Gastroesophageal sphincter (tissue), 4 donors: ENCODE measurements at regions not wholly inside any gene's neighbourhood (a gene's known extent, or its start where the extent isn't known, plus 50 kb on each side); places are given as distances from the start of the nearest gene placed in this dataset.
A peak's percentile ranks its signal among the peaks of the same experiment; 100 is the strongest.
"Not testable (repeated sequence)": the region's sequence is repeated elsewhere in the genome, so short reads cannot be mapped to it uniquely, and the experiment has no call there.

Source experiments
- ATAC-seq: fragments of 150-250 bp; one replicate; pipeline ENCODE4 v1.9.1; 2016; ENCODE audit warnings: mild to moderate bottlenecking, moderate library complexity
- H3K27ac ChIP-seq, 4 donors: fragments of 200-600 bp; sonication (generic) in 3 of 4; 1 replicate in 3 of 4; 2 replicates in 1 of 4; pipeline ENCODE4 v1.5.1; 2016 to 2019
- H3K27me3 ChIP-seq: fragments of 200-600 bp; sonication (generic); one replicate; pipeline ENCODE4 v1.5.1; 2019
- H3K36me3 ChIP-seq, 2 donors: fragments of 200-600 bp; sonication (generic); one replicate each; pipeline ENCODE4 v1.5.1; 2019; ENCODE audit warnings: control low read depth in 1 of 2
- H3K4me1 ChIP-seq, 3 donors: fragments of 200-600 bp; sonication (generic); 1 replicate in 2 of 3; 2 replicates in 1 of 3; pipeline ENCODE4 v1.5.1; 2016 to 2019; ENCODE audit warnings: control low read depth in 2 of 3
- H3K4me3 ChIP-seq, 2 donors: fragments of 200-600 bp; sonication (generic); one replicate each; pipeline ENCODE4 v1.5.1; 2019; ENCODE audit warnings: mild to moderate bottlenecking in 1 of 2, moderate library complexity in 1 of 2
- H3K9me3 ChIP-seq, 3 donors: fragments of 200-600 bp; sonication (generic); one replicate each; pipeline ENCODE4 v1.5.1; 2017 to 2019; ENCODE audit warnings: control low read depth in 2 of 3
- EP300 ChIP-seq: sonication (generic); formaldehyde crosslinking; IDR thresholded peaks from one replicate; pipeline ENCODE4 v1.6.1; 2017; ENCODE audit warnings: antibody characterized with exemption, mild to moderate bottlenecking
- POLR2A ChIP-seq, 2 donors: fragments of 450-650 bp; IDR thresholded peaks; one replicate each; pipeline ENCODE4 v1.6.1; 2017; ENCODE audit warnings: antibody characterized with exemption in 2 of 2, mild to moderate bottlenecking in 2 of 2, moderate library complexity in 1 of 2
- POLR2AphosphoS5 ChIP-seq: sonication (generic); formaldehyde crosslinking; IDR thresholded peaks from one replicate; pipeline ENCODE4 v1.6.1; 2017; ENCODE audit warnings: antibody characterized with exemption
- WGBS, 2 donors: methylation state at CpG; one replicate each; pipeline ENCODE4 v1.1.5; 2018; ENCODE audit warnings: low coverage in 1 of 2; 5-methylcytosine and 5-hydroxymethylcytosine counted together
- TF ChIP-seq, protein P1 (sequence below), 4 experiments: fragments of 200-600 bp in 2 of 4; fragments of 450-650 bp in 2 of 4; sonication (generic) in 1 of 4; IDR thresholded peaks; one replicate each; pipeline ENCODE4 v1.5.1; 2017 to 2019; ENCODE audit warnings: antibody characterized with exemption in 4 of 4, mild to moderate bottlenecking in 2 of 4, moderate library complexity in 2 of 4

DNA sequence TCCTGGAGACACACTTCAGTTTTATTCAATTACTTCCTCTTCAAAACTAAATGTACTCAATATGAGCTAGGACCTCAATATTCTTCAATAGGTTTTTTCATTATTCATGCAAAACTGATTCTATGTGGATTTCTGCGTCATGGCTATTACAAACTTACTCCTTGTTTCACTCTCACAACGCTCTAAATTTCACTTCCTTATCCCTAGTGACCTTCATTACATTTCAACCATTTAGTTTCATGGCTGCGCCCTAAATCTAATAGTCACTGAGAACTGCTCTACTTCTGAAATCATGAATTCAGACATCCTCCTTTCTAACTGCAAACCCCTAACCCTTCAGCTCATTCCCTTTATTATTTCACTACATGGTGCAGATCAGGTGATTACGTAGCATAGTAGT lies 93.9 kb downstream of the SLC25A46 start:
- Histone ChIP-seq H3K27me3 (no peaks in the 10 kb centered on the region), H3K4me3 (no peak overlapping the region), H3K4me1 (peaks cover 0 to 10% (median 0%) of the 10 kb centered on the region in 3 donors), H3K9me3 (peaks cover 0 to 8% (median 0%) of the 10 kb centered on the region in 3 donors), H3K27ac (no peak overlapping the region), H3K36me3 (no peaks in the 10 kb centered on the region)
- TF ChIP-seq, protein P1, sequence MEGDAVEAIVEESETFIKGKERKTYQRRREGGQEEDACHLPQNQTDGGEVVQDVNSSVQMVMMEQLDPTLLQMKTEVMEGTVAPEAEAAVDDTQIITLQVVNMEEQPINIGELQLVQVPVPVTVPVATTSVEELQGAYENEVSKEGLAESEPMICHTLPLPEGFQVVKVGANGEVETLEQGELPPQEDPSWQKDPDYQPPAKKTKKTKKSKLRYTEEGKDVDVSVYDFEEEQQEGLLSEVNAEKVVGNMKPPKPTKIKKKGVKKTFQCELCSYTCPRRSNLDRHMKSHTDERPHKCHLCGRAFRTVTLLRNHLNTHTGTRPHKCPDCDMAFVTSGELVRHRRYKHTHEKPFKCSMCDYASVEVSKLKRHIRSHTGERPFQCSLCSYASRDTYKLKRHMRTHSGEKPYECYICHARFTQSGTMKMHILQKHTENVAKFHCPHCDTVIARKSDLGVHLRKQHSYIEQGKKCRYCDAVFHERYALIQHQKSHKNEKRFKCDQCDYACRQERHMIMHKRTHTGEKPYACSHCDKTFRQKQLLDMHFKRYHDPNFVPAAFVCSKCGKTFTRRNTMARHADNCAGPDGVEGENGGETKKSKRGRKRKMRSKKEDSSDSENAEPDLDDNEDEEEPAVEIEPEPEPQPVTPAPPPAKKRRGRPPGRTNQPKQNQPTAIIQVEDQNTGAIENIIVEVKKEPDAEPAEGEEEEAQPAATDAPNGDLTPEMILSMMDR (IDR thresholded peaks at IDR 0.05) = no peak
- TF ChIP-seq POLR2A (IDR thresholded peaks at IDR 0.05) = no peak
- no peak for TF ChIP-seq POLR2AphosphoS5
- no peak for TF ChIP-seq EP300
- 83 to 100% methylated on average over 4 of the region's 4 CpGs for WGBS, 2 donors
- ATAC-seq = no peak

DNA sequence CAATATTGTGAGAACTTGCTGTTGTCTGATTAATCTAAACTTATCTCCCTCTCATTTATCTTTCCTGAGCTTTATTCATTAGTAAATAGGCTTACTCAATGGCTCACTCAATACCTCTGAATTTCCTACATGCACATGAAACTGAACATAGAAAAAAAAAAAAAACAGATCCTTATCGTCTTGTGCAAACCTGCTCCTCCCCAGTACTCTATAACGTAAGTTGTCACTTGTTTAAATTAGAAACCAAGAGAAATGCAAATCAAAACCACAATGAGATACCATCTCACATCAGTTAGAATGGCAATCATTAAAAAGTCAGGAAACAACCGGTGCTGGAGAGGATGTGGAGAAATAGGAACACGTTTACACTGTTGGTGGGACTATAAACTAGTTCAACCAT lies 96.1 kb downstream of the SLC25A46 start:
- H3K36me3 ChIP-seq, H3K27me3 ChIP-seq, H3K9me3 ChIP-seq, H3K27ac ChIP-seq, H3K4me3 ChIP-seq, ATAC-seq: not testable (repeated sequence)
- 69 to 76% methylated on average over 4 of the region's 4 CpGs for WGBS, 2 donors
- peaks cover 0 to 10% (median 0%) of the 10 kb centered on the region in 3 donors for H3K4me1 ChIP-seq

DNA sequence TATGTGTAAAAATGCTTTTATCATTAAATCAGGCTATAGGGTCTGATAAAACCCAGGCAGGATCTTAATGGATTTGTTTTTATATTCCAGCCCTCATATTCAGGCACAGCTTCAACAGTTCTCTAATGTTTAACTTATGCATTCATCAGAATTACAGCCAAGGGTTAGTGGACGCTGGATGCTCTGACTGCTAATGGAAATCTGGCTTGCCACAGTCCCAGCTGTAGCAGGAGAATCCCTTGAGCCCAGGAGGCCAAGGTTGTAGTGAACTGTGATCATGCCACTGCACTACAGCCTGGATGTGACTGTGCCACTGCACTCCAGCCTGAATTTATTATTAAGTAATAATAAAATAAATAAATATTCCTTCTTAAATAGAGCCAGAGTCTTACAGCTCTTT lies 98.0 kb downstream of the SLC25A46 start:
- H3K4me3 ChIP-seq = no peak overlapping the region
- TF ChIP-seq EP300 (no peak), POLR2A (IDR thresholded peaks at IDR 0.05) (no peak), POLR2AphosphoS5 (no peak)
- TF ChIP-seq, protein P1 (IDR thresholded peaks at IDR 0.05) = no peak
- ATAC-seq = no peak
- 13 to 20% methylated on average over 1 of the region's 1 CpG for WGBS, 2 donors
- H3K9me3 ChIP-seq = no peaks in the 10 kb centered on the region
- H3K4me1 ChIP-seq = peaks cover 0 to 10% (median 0%) of the 10 kb centered on the region in 3 donors
- no peak overlapping the region for H3K27ac ChIP-seq
- H3K27me3 ChIP-seq = no peaks in the 10 kb centered on the region
- no peaks in the 10 kb centered on the region for H3K36me3 ChIP-seq

DNA sequence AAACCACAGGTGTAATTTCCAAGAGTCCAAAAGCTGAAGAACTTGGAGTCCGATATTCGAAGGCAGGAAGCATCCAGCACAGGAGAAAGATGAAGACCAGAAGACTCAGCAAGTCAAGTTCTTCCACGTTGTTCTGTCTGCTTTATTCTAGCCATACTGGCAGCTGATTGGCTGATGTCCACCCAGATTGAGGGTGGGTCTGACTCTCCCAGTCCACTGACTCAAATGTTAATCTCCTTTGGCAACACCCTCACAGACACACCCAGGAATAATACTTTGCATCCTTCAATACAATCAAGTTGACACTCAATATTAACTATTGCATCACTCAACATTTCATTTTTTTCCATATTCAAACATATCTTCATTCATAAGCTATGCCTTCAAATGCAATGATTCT lies 99.5 kb downstream of the SLC25A46 start:
- H3K4me3 ChIP-seq, H3K27me3 ChIP-seq, H3K9me3 ChIP-seq, H3K27ac ChIP-seq, H3K36me3 ChIP-seq, ATAC-seq: not testable (repeated sequence)
- 66 to 76% methylated on average over 3 of the region's 3 CpGs for WGBS, 2 donors
- H3K4me1 ChIP-seq = peaks cover 0 to 10% (median 0%) of the 10 kb centered on the region in 3 donors

DNA sequence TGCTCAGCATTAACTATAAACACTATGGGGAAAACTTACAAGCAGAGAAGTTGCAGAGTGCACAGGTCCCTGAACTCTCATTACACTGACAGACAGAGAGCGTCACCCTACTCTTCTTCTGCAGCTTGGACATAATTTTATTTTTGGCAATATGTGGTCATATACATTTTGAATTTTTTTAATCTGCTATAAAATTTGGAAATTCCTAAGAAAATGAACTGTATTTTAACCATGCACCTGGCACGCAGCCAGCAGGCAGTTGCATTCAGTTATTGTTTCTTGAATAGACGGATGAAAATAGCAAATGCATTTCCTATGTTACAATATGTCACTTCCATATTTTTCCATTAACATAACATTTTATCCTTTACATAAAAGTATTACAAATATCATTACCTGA lies 100.2 kb downstream of the SLC25A46 start:
- Histone ChIP-seq H3K27me3 (no peaks in the 10 kb centered on the region), H3K4me3 (no peak overlapping the region), H3K27ac (no peak overlapping the region), H3K4me1 (peaks cover 0 to 10% (median 0%) of the 10 kb centered on the region in 3 donors), H3K36me3 (no peaks in the 10 kb centered on the region), H3K9me3 (no peaks in the 10 kb centered on the region)
- TF ChIP-seq POLR2A (IDR thresholded peaks at IDR 0.05) (no peak), EP300 (no peak), POLR2AphosphoS5 (no peak)
- TF ChIP-seq, protein P1 (IDR thresholded peaks at IDR 0.05) = no peak
- no peak for ATAC-seq
- WGBS, 2 donors = 54 to 68% methylated on average over 3 of the region's 3 CpGs

DNA sequence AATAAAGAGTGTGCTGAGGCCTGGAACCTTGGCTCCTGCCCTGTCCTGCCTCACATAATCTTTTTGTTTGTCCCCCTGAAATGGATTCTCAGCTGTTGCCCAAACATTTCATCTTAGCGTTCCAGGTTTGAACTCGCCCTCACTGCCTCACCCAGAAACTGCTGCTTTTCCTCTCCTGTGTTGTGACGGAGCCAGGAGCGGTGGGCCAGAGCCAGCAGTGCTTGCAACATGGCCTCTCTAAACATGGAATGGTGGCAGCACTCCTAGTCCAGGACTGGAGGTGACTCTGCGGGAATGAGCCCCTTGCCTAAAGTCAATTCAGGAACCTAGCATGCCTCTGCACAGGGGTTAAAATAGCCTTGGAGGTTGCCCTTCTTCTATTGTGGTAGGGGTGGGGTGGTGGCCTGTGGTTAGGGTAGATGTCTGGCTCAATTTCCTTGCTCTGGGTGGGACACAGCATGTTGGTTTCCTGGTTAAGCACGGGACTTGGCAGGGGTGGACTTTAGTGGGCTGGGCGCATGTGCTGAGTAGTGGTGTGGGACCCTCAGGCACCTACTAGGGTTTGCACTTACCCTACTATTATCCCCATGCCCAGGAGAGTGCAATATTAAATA lies 101.6 kb downstream of the SLC25A46 start:
- peaks cover 0 to 10% (median 0%) of the 10 kb centered on the region in 3 donors for H3K4me1 ChIP-seq
- no peaks in the 10 kb centered on the region for H3K9me3 ChIP-seq
- no peak for TF ChIP-seq POLR2AphosphoS5
- TF ChIP-seq POLR2A (IDR thresholded peaks at IDR 0.05) = no peak
- TF ChIP-seq, protein P1 (IDR thresholded peaks at IDR 0.05) = no peak
- no peak for TF ChIP-seq EP300
- no peaks in the 10 kb centered on the region for H3K36me3 ChIP-seq
- WGBS, 2 donors = 37% methylated on average over 3 of the region's 7 CpGs; no CpG with 5 or more reads in 1 of the 2 donors
- H3K27me3 ChIP-seq = no peaks in the 10 kb centered on the region
- no peak overlapping the region for H3K27ac ChIP-seq
- H3K4me3 ChIP-seq = no peak overlapping the region
- peak; percentile 36 for ATAC-seq
